HCT116 (cell line): ENCODE measurements at regions not wholly inside any gene's neighbourhood (a gene's known extent, or its start where the extent isn't known, plus 50 kb on each side); places are given as distances from the start of the nearest gene placed in this dataset.

Experiments used
- ATAC-seq: fragments of 200-7000 bp; cut with Tn5 transposase; 2 replicates; pipeline ENCODE4 v1.9.1; 2020; ENCODE audit warnings: mild to moderate bottlenecking, moderate library complexity
- BruUV-seq: library from RNA; stranded (reverse); fragments of 400-500 nt; replicated peaks from 2 replicates; lab custom pipeline; 2021; lab: Mats Ljungman, UMichigan
- CTCF ChIA-PET: fragments of 300-600 bp; sonication (Branson Sonifier 250); formaldehyde crosslinking; loops from one replicate; lab custom pipeline; 2021; ENCODE audit warnings: antibody characterized with exemption; lab: Charles Lee
- POLR2A ChIA-PET: fragments of 300-600, 350-600 bp; sonication (Branson Sonifier 250); formaldehyde crosslinking; loops from one replicate; lab custom pipeline; 2021; ENCODE audit warnings: antibody characterized with exemption; lab: Charles Lee
- RAD21 ChIA-PET, 2 experiments: fragments of 300-600 bp; sonication (Branson Sonifier 250); formaldehyde crosslinking; loops; one replicate each; lab custom pipeline; 2023; ENCODE audit warnings: low total read pairs in 2 of 2; ENCODE audit not compliant: uncharacterized antibody in 2 of 2, unreplicated experiment in 2 of 2, low non-redundant PET in 1 of 2; lab: Charles Lee
- DNase-seq: peaks from one replicate; pipeline ENCODE4 v3.0.0-alpha.2; 2010; ENCODE audit warnings: low read depth, low spot score
- H2AFZ ChIP-seq: fragments of 200-600 bp; shearing (Covaris generic), sonication (generic); 2 replicates; pipeline ENCODE4 v1.6.1; 2017; ENCODE audit warnings: low read depth, mixed run types, mixed read lengths, antibody characterized with exemption, low read length; ENCODE audit not compliant: poor library complexity, severe bottlenecking
- H3K27ac ChIP-seq: 2 replicates; pipeline ENCODE4 v1.5.1; 2012; ENCODE audit warnings: low read depth, low read length
- H3K27me3 ChIP-seq: fragments of 200-600 bp; sonication (generic); 2 replicates; pipeline ENCODE4 v1.6.1; 2016; ENCODE audit warnings: mixed run types, low read length, mixed read lengths; ENCODE audit not compliant: insufficient read depth
- H3K36me3 ChIP-seq, 2 experiments: fragments of 200-500 bp in 1 of 2; fragments of 200-600 bp in 1 of 2; sonication (Bioruptor generic) in 1 of 2; sonication (generic) in 1 of 2; 2 replicates each; pipeline versions ENCODE4 v1.5.1 to v1.6.1; 2014 to 2016; ENCODE audit warnings: low read length in 2 of 2, inconsistent platforms in 1 of 2, mixed read lengths in 1 of 2, mixed run types in 1 of 2; ENCODE audit not compliant: insufficient read depth in 2 of 2, control insufficient read depth in 1 of 2
- H3K4me1 ChIP-seq, 2 experiments: fragments of 200-600 bp in 1 of 2; sonication (generic) in 1 of 2; 2 replicates each; pipeline versions ENCODE4 v1.5.1 to v1.6.1; 2012 to 2017; ENCODE audit warnings: low read length in 2 of 2, inconsistent platforms in 1 of 2, mild to moderate bottlenecking in 1 of 2, mixed read lengths in 1 of 2, mixed run types in 1 of 2, moderate library complexity in 1 of 2; ENCODE audit not compliant: insufficient read depth in 2 of 2, control insufficient read depth in 1 of 2
- H3K4me2 ChIP-seq: fragments of 200-600 bp; sonication (generic); 2 replicates; pipeline ENCODE4 v1.6.1; 2017; ENCODE audit warnings: mixed run types, low read length, mixed read lengths
- H3K4me3 ChIP-seq, 2 experiments: fragments of 200-600 bp in 1 of 2; sonication (generic) in 1 of 2; replicated peaks in 1 of 2; 2 replicates each; pipeline ENCODE4 v1.5.1; 2011 to 2016; ENCODE audit warnings: low read length in 2 of 2, control low read depth in 1 of 2, low read depth in 1 of 2, mild to moderate bottlenecking in 1 of 2, mixed read lengths in 1 of 2, mixed run types in 1 of 2
- H3K79me2 ChIP-seq: fragments of 200-600 bp; sonication (generic); 2 replicates; pipeline ENCODE4 v1.6.1; 2017; ENCODE audit warnings: mild to moderate bottlenecking, mixed run types, low read length, moderate library complexity, mixed read lengths; ENCODE audit not compliant: insufficient read depth
- H3K9ac ChIP-seq: fragments of 200-600 bp; sonication (generic); 2 replicates; pipeline ENCODE4 v1.6.1; 2016; ENCODE audit warnings: low read length, mixed read lengths
- H3K9me2 ChIP-seq: fragments of 200-600 bp; sonication (generic), shearing (Covaris generic); 2 replicates; pipeline ENCODE4 v1.6.1; 2017; ENCODE audit warnings: mixed run types, mild to moderate bottlenecking, moderate library complexity; ENCODE audit not compliant: insufficient read depth
- H3K9me3 ChIP-seq, 2 experiments: fragments of 200-500 bp in 1 of 2; fragments of 200-600 bp in 1 of 2; sonication (Bioruptor generic) in 1 of 2; sonication (generic) in 1 of 2; 2 replicates each; pipeline ENCODE4 v1.6.1; 2014 to 2017; ENCODE audit warnings: low read length in 2 of 2, mixed read lengths in 2 of 2, inconsistent platforms in 1 of 2, low read depth in 1 of 2, mild to moderate bottlenecking in 1 of 2, mixed run types in 1 of 2, moderate library complexity in 1 of 2; ENCODE audit not compliant: control insufficient read depth in 1 of 2, insufficient read depth in 1 of 2
- H4K20me1 ChIP-seq: fragments of 200-600 bp; sonication (generic), shearing (Covaris generic); 2 replicates; pipeline ENCODE4 v1.6.1; 2017; ENCODE audit warnings: mixed run types, mild to moderate bottlenecking, moderate library complexity; ENCODE audit not compliant: insufficient read depth
- CBX3 ChIP-seq: IDR thresholded peaks from 2 replicates; pipeline ENCODE4 v1.6.1; 2012; ENCODE audit warnings: low read depth
- CEBPB ChIP-seq: IDR thresholded peaks from 2 replicates; pipeline ENCODE4 v1.6.1; 2012; ENCODE audit warnings: low read depth
- ELF1 ChIP-seq: IDR thresholded peaks from 2 replicates; pipeline ENCODE4 v1.6.1; 2012; ENCODE audit warnings: low read depth, borderline replicate concordance
- EZH2phosphoT487 ChIP-seq: fragments of 200-600 bp; IDR thresholded peaks from 2 replicates; pipeline ENCODE4 v1.6.1; 2018; ENCODE audit warnings: antibody characterized with exemption, borderline replicate concordance
- POLR2AphosphoS5 ChIP-seq: IDR thresholded peaks from 2 replicates; pipeline ENCODE4 v1.6.1; 2011; ENCODE audit warnings: mild to moderate bottlenecking, low read depth, low read length, moderate library complexity
- SP1 ChIP-seq: IDR thresholded peaks from 2 replicates; pipeline ENCODE4 v1.6.1; 2012; ENCODE audit warnings: low read depth
- SRF ChIP-seq: IDR thresholded peaks from 2 replicates; pipeline ENCODE4 v1.6.1; 2012; ENCODE audit warnings: low read depth
- TCF7L2 ChIP-seq: IDR thresholded peaks from 2 replicates; pipeline ENCODE4 v1.7.0; 2011; ENCODE audit warnings: borderline replicate concordance, inconsistent platforms; ENCODE audit not compliant: insufficient read depth, insufficient read length; ENCODE audit errors: extremely low read depth
- YY1 ChIP-seq: IDR thresholded peaks from 2 replicates; pipeline ENCODE4 v1.6.1; 2011; ENCODE audit warnings: low read length, low read depth, moderate library complexity, mild to moderate bottlenecking; ENCODE audit not compliant: insufficient replicate concordance; ENCODE audit errors: extremely low read depth
- ZNF274 ChIP-seq: fragments of 200-500 bp; sonication (Bioruptor generic); IDR thresholded peaks from 2 replicates; pipeline ENCODE4 v1.6.1; 2014; ENCODE audit warnings: mild to moderate bottlenecking, low read depth, low read length, inconsistent platforms
- intact Hi-C: fragments of 100-400 bp; cut with micrococcal nuclease; formaldehyde crosslinking; loops from 2 replicates; pipeline ENCODE4 v1.10.0; 2022
- TF ChIP-seq, protein P1 (sequence below), 3 experiments: fragments of 200-600 bp in 1 of 3; sonication (generic) in 1 of 3; IDR thresholded peaks in 2 of 3; conservative IDR thresholded peaks in 1 of 3; 2 replicates each; pipeline ENCODE4 v1.5.1; 2012 to 2017; ENCODE audit warnings: low read depth in 2 of 3, low read length in 2 of 3, antibody characterized with exemption in 1 of 3, borderline replicate concordance in 1 of 3, control low read depth in 1 of 3, mild to moderate bottlenecking in 1 of 3, mixed read lengths in 1 of 3, mixed run types in 1 of 3, moderate library complexity in 1 of 3; ENCODE audit not compliant: insufficient read depth in 1 of 3
- TF ChIP-seq, protein P2 (sequence below): IDR thresholded peaks from 2 replicates; pipeline ENCODE4 v1.6.1; 2012
- TF ChIP-seq, protein P3 (sequence below): IDR thresholded peaks from 2 replicates; pipeline ENCODE4 v1.6.1; 2012
- TF ChIP-seq, protein P4 (sequence below): IDR thresholded peaks from 2 replicates; pipeline ENCODE4 v1.6.1; 2012; ENCODE audit warnings: low read depth

DNA sequence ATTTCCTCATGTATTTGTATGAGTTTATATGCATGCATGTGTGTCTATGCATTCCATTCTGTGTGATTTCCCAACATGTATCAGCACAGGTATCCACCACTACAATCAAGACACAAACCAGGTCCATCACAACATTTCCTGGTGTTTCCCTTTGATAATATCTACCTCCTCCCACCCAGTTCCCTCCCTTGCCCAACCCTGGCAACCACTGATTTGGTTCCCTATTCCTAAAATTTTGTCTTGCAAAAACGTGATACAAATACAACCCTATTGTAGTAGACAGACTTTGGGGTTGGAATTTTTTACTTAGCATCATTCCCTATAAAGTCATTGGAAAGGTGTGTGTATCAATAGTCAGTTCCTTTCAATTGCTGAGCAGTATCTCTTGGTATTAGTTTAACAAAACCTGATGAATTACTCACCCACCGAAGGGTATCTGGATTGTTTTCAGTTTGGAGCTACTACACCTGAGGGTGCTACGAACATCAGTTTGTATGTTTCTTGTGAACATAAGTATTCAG, 51.8 kb upstream of the IGLL5 start:
- ChIA-PET CTCF (interaction anchor here (1.1 kb wide), 1 partner anchor 11 kb away, joined by 3 read pairs; no protein-coding TSS in a partner anchor), RAD21 (no interaction called here), POLR2A (no interaction called here)
- no peak overlapping the region for H3K9ac ChIP-seq
- no peaks in the 10 kb centered on the region for H4K20me1 ChIP-seq
- no peak overlapping the region for H3K4me3 ChIP-seq
- no peaks in the 10 kb centered on the region for H3K9me2 ChIP-seq
- H2AFZ ChIP-seq, result no peak overlapping the region
- ATAC-seq (no peak), DNase-seq (no peak)
- H3K9me3 ChIP-seq, result 0 out of 4 replicates have a peak, but pooled peaks cover 0 to 4% of the 10 kb centered on the region in 2 experiments
- intact Hi-C loops, result no loop called here
- no peaks in the 10 kb centered on the region for H3K4me1 ChIP-seq
- H3K36me3 ChIP-seq, result no peaks in the 10 kb centered on the region
- H3K27me3 ChIP-seq, result peaks cover 14% of the 10 kb centered on the region; the same call in 1 of the 2 replicates
- no peak overlapping the region for H3K4me2 ChIP-seq
- BruUV-seq, result no TSS peak
- TF ChIP-seq YY1, result no peak
- H3K79me2 ChIP-seq, result no peaks in the 10 kb centered on the region
- no peak overlapping the region for H3K27ac ChIP-seq

DNA sequence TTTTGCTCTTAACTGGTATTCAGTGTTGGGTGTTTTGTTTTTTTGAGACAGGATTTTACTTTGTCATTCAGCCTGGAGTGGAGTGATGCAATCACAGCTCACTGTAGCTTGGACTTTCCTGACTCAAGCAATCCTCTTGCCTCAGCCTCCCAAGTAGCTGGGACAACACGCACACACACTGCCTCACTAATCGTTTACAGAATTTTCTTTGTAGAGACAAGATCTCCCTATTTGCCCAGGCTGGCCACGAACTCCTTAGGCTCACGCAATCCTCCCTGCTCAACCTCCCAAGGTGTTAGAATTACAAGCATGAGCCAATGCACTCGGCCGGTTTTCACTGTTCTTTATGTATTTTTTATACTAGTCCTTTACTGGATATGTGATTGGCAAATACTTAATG, 51.0 kb upstream of the IGLL5 start:
- Histone ChIP-seq H3K36me3 (no peaks in the 10 kb centered on the region), H3K27ac (no peak overlapping the region), H3K9me2 (no peaks in the 10 kb centered on the region), H3K27me3 (peaks cover 14% of the 10 kb centered on the region; the same call in 1 of the 2 replicates), H4K20me1 (no peaks in the 10 kb centered on the region), H3K79me2 (no peaks in the 10 kb centered on the region), H3K9ac (no peak overlapping the region), H3K4me3 (no peak overlapping the region), H3K4me1 (no peaks in the 10 kb centered on the region), H3K4me2 (no peak overlapping the region), H2AFZ (no peak overlapping the region), H3K9me3 (no peaks in the 10 kb centered on the region)
- POLR2A ChIA-PET, result no interaction called here
- RAD21 ChIA-PET, result no interaction called here
- DNase-seq, result no peak
- BruUV-seq, result no TSS peak
- intact Hi-C loops, result no loop called here
- ATAC-seq, result no peak
- CTCF ChIA-PET, result interaction anchor here (1.1 kb wide), 1 partner anchor 10 kb away, joined by 3 read pairs; no protein-coding TSS in a partner anchor
- TF ChIP-seq EZH2phosphoT487, result no peak
- TF ChIP-seq, protein P1, sequence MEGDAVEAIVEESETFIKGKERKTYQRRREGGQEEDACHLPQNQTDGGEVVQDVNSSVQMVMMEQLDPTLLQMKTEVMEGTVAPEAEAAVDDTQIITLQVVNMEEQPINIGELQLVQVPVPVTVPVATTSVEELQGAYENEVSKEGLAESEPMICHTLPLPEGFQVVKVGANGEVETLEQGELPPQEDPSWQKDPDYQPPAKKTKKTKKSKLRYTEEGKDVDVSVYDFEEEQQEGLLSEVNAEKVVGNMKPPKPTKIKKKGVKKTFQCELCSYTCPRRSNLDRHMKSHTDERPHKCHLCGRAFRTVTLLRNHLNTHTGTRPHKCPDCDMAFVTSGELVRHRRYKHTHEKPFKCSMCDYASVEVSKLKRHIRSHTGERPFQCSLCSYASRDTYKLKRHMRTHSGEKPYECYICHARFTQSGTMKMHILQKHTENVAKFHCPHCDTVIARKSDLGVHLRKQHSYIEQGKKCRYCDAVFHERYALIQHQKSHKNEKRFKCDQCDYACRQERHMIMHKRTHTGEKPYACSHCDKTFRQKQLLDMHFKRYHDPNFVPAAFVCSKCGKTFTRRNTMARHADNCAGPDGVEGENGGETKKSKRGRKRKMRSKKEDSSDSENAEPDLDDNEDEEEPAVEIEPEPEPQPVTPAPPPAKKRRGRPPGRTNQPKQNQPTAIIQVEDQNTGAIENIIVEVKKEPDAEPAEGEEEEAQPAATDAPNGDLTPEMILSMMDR (IDR thresholded peaks at IDR 0.05 in 2 of 3, conservative IDR thresholded peaks at IDR 0.05 in 1 of 3; ENCODE audit: borderline replicate concordance in 1 of 3, insufficient read depth in 1 of 3, low read depth in 2 of 3, low read length in 2 of 3), result no peak
- no peak for TF ChIP-seq SRF
- TF ChIP-seq, protein P2, sequence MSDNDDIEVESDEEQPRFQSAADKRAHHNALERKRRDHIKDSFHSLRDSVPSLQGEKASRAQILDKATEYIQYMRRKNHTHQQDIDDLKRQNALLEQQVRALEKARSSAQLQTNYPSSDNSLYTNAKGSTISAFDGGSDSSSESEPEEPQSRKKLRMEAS, result no peak
- TF ChIP-seq, protein P3, sequence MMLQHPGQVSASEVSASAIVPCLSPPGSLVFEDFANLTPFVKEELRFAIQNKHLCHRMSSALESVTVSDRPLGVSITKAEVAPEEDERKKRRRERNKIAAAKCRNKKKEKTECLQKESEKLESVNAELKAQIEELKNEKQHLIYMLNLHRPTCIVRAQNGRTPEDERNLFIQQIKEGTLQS, result no peak
- no peak for TF ChIP-seq YY1
- TF ChIP-seq TCF7L2, result no peak
- TF ChIP-seq CEBPB, result no peak
- TF ChIP-seq SP1, result no peak
- no peak for TF ChIP-seq ELF1
- TF ChIP-seq, protein P4, sequence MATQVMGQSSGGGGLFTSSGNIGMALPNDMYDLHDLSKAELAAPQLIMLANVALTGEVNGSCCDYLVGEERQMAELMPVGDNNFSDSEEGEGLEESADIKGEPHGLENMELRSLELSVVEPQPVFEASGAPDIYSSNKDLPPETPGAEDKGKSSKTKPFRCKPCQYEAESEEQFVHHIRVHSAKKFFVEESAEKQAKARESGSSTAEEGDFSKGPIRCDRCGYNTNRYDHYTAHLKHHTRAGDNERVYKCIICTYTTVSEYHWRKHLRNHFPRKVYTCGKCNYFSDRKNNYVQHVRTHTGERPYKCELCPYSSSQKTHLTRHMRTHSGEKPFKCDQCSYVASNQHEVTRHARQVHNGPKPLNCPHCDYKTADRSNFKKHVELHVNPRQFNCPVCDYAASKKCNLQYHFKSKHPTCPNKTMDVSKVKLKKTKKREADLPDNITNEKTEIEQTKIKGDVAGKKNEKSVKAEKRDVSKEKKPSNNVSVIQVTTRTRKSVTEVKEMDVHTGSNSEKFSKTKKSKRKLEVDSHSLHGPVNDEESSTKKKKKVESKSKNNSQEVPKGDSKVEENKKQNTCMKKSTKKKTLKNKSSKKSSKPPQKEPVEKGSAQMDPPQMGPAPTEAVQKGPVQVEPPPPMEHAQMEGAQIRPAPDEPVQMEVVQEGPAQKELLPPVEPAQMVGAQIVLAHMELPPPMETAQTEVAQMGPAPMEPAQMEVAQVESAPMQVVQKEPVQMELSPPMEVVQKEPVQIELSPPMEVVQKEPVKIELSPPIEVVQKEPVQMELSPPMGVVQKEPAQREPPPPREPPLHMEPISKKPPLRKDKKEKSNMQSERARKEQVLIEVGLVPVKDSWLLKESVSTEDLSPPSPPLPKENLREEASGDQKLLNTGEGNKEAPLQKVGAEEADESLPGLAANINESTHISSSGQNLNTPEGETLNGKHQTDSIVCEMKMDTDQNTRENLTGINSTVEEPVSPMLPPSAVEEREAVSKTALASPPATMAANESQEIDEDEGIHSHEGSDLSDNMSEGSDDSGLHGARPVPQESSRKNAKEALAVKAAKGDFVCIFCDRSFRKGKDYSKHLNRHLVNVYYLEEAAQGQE, result no peak
- no peak for TF ChIP-seq CBX3
- TF ChIP-seq POLR2AphosphoS5, result no peak
- TF ChIP-seq ZNF274, result no peak
